ENCODE measurements at regions not wholly inside any gene's neighbourhood (a gene's known extent, or its start where the extent isn't known, plus 50 kb on each side); places are given as distances from the start of the nearest gene placed in this dataset.

DNA sequence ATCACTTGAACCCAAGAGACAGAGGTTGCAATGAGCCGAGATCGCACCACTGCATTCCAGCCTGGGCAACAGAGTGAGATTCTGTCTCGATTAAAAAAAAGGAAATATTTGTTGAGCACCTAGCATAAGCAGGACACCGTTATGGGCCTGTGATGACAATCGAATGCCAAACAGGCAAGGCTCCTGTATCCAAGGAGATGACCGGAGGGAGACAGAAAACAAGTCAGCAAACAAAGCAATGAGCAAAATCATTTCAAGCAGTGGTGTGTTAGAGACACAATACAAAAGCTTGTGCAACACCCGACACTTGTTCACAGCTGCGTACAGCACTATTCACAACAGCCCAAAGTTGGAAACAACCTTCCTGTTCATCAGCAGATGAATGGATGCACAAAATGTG lies 87.1 kb upstream of the CPEB4 start:
- no peak for DNase-seq (ENCODE audit: low read depth)

GRCh38 chr5:173802670-173803165 lies 85.4 kb upstream of the CPEB4 start:
- no peak for DNase-seq (ENCODE audit: low read depth)

DNA sequence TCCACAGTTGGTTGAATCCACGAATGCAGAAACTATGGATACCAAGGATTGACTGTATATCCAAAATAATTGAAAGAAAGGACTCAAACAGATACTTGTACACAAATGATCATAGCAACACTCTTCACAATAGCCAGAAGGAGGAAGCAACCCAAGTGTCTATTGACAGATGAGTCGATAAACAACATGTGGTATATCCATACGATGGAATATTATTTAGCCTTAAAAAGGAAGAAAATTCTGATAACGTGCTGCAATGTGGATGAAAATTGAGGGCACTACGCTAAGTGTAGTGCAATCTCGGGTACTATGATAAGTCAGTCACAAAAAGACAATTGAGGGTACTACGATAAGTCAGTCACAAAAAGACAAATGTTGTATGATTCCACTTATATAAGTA lies 83.6 kb upstream of the CPEB4 start:
- no peak for DNase-seq (ENCODE audit: low read depth)

DNA sequence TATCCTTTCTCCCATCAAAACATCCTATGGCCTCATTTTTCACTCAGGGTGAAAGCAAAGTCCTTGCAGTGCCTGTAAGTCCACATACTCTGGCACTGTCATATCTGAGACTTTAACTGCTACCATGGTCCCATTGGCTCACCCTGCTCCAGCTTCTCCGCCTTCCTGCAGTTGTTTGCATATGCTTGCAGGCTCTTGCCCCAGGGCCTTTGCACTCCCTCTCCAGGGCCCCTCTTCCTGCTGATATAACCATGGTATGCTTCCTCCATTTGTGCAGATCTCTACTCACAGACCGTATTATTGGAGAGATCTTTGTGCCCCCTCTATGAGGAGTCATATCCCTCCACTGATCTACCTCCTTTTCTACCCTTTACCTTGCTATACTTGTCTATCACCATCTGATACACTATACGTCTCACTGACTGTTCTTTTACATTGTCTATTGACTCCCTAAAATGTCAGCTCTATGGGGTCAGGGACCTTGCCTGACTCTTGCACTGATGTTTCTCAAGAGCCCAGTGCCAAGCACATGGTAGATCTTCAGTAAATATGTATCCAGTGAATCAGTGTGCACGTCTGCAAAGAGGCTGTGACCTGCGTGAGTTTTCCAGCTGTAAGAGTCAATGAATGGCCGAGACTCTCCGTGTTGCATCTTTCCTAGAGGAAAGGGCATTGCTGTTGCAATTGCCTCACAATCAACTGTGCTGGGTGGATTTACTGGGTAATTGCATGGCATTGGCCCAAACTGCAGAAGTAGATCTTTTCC lies 81.7 kb upstream of the CPEB4 start:
- no peak for DNase-seq (ENCODE audit: low read depth)

DNA sequence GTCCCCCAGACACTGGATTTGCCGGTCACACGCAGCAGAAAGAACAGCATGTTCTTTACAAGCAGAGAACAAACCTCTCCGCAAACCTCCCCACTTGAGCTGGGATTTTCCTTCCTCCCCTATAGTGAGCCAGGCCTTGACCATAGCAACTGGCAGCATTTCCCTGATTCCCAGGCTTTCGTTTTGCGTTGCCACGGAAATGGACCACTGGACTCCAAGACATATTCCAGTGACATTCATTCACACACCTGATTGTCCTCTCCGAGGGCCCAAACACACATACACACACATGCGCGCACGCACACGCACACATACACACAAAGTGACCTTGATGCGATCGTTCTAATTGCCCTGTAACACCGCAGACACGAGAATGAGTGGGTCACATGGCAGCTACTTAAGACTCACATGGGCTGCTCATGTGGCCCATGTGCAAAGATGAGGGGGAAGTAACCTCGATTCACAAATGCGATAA lies 80.9 kb upstream of the CPEB4 start:
- no peak for DNase-seq (ENCODE audit: low read depth)

DNA sequence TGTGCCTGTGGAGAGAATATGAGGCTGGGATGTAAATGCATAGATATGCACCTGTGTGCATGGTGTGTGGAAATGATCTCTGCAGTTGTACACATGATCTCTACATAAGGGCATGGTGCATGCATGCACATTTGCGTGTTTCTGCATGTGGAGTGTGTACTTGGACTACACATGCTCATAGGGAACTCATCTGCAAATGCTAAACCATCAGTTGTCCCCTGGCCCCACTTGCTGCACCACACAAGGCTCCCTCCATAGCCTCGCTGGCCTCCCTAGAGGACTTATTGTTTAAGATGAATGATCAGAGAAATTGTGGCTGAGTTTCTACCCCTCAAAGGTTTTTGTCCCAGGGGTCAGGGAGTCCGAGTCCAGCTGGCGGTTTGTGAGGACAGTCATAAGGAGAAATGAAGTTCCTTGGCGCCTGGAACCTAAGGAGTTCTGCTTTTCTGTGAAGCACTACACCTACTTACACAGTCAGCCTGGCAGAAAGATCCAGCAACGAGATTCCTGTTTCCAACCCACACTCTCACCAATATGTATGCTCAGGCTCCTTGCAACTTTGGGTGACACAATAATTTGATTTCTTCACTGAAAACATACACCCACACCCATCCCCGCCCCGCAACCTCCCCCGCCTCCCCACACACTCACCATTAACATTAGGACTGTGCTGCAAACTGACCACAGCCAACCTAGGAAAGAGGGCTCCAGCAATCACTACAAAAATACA lies 79.9 kb upstream of the CPEB4 start:
- DNase-seq (ENCODE audit: low read depth) = no peak

- DNase-seq (ENCODE audit: low read depth) = no peak
Measured at GRCh38 chr5:173809014-173809413, 79.1 kb upstream of the CPEB4 start.

GRCh38 chr5:173812811-173813550 lies 75.2 kb upstream of the CPEB4 start:
- DNase-seq (ENCODE audit: low read depth) = no peak

GRCh38 chr5:173814053-173814452 lies 74.1 kb upstream of the CPEB4 start:
- no peak for DNase-seq (ENCODE audit: low read depth)

DNA sequence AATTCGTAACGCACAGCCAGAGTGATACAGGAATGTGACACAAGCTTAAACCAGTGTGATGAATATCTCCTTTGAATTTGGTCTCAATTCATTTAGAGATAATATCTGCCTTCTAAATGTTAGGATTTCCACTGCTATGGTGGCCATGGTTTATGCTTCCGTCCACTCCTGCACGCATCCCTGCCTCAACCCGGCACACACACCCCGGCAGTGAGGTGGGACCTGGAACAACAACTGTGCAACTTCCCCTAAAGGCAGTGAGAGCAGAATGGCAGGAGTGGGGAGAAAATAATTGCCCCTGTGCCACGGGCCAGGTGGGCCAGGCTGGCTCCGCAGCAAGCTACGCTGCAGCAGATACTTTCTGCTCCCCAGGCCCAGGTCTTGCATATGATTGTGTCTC lies 72.6 kb upstream of the CPEB4 start:
- no peak for DNase-seq (ENCODE audit: low read depth)

DNA sequence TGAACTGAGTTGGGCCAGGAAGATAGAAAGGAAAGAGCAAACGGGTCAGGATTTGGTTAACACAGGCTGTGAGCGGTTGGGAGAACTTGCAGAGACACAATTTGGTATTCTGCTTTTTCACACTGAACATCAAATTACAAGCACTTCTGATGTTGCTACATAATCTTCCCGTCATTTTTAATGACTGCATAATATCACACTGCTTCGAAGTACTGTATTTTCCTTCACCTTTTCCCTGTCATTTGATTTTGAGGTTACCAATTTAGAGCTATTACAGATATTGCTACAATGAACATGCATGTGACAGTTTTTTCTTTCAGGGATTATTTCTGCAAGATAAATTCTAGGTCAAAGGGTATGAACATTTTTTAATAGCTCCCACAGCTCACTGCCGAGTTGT lies 71.4 kb upstream of the CPEB4 start:
- no peak for DNase-seq (ENCODE audit: low read depth)

DNA sequence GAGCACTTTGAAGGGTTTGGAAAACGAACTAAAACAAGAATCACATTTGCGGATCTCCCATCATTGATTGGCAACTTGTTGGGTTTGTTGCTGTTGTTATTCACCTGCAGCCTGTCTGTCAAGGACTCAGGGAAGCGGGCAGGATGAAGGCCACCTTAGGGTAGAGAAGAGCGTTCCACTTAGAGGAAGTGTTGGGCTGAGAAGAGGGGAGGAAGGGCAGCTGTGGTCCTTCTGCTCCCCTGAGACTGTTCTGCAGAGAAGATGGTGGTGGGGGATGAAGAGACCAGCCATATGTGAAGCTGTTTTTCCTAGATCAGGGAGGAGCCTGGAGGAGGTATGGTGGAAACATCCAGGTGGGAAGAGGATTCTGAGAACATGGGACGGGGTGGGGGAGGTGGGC lies 70.6 kb upstream of the CPEB4 start:
- DNase-seq (ENCODE audit: low read depth) = no peak

GRCh38 chr5:173819521-173819920 lies 68.6 kb upstream of the CPEB4 start:
- DNase-seq (ENCODE audit: low read depth) = no peak

DNA sequence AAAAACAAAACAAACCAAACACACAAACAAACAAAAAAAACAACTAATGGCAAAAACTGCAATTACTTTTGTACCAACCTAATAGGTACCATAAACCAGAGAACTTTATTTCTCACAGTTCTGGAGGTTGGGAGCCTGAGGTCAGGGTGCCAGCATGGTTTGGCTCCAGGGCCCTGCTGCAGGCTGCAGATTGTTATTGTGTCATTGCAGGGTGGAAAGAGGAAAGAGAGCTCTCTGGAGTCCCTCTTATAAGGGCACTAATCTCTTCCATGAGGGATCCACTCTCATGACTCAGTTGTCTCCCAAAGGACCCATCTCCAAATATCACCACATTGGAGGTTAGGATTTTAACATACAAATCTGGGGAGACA lies 64.9 kb upstream of the CPEB4 start:
- no peak for DNase-seq (ENCODE audit: low read depth)

DNA sequence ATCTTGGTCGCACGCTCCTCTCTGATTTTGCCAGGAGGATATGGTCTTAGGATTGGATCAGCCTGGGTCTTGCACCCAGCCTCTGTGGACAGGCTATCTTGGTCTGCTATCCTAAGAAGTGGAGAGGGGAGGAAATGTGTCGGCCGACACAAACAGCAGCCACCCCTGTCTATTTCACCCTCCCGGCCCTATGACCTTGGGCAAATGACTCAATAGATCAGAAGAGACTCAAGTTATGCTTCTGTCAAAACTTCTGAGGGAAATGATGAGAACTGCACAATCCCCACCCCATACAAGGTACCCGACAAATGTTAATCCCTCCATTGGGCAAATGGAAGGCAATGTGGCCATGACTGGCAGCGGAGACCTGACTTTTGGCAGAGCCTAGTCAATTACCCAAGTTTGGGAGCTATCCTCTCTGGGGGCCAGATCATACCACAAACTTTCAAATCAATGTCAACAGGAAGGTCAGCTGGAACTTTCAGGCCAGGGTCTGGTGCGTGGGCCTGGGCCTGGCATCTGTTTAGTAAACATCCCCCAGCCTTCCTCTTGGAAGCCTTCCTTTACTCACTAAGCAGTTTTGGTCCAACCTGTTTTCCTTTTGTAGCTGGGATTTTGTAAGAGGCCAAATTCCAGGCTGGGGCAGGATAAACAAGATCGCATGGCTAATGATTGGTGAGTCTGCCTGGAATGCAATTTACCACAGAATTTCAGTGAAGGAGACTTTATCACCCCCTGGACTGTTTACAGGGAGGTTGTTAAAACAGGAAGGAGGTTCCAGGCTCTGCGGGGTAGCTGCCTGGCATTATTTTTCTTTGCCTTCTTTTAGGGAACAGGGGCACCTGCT lies 64.2 kb upstream of the CPEB4 start:
- DNase-seq (ENCODE audit: low read depth) = peak; percentile 77

GRCh38 chr5:173825215-173825865 lies 62.8 kb upstream of the CPEB4 start:
- DNase-seq (ENCODE audit: low read depth) = peak; percentile 16

GRCh38 chr5:173826086-173826427 lies 62.1 kb upstream of the CPEB4 start:
- no peak for DNase-seq (ENCODE audit: low read depth)

- DNase-seq (ENCODE audit: low read depth) = no peak
Measured at GRCh38 chr5:173826428-173827350, 61.5 kb upstream of the CPEB4 start.

DNA sequence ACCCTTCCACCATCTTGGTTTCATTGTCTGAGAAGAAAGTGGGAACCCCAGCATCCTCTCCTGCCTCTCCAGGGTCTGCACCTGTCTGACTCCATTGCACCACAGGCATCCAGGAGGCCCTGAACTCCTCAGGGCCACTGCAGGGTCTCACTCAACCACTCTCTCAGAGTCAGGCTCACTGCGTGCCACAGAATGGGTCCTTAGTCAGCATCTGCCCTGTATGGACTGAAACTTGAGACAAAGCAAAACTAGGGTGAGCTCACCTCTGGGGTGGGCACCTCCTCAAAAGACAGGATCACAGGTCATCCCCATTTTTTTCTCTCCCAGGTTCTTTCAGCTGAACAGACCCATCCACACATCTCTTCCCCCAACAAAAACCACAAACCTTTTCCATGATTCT lies 59.2 kb upstream of the CPEB4 start:
- DNase-seq (ENCODE audit: low read depth) = no peak

DNA sequence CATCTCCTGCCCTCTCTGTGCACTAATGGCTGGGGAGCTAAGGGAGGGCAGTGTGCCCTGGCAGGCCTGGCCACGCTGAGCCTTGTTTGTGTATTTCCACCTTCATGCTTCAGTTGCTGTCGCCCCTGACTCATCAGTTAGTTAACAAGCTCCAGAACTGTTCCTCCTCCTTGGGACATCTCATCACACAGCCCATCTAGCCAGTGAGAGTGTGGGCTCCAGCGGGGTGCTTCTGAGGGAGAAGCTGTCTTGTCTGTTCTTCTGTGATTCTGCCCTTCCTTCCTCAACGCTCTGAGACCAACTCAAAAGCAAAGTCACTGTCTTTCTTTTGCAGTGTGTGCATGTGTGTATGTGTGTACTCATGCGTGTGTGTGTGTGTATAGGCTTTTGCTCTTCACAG lies 58.3 kb upstream of the CPEB4 start:
- DNase-seq (ENCODE audit: low read depth) = no peak

Data from GM04503 (cell line).